MM.1S (cell line): ENCODE measurements at regions not wholly inside any gene's neighbourhood (a gene's known extent, or its start where the extent isn't known, plus 50 kb on each side); places are given as distances from the start of the nearest gene placed in this dataset.

Experiments used
- EZH2 ChIP-seq: fragments of 300-600 bp; sonication (generic); optimal IDR thresholded peaks from 2 replicates; pipeline ENCODE3; 2017; ENCODE audit warnings: low read depth, mild to moderate bottlenecking, antibody characterized with exemption, low read length, mixed read lengths
- EZH2phosphoT487 ChIP-seq: fragments of 300-600 bp; sonication (generic); IDR thresholded peaks from 2 replicates; pipeline ENCODE4 v1.6.1; 2018; ENCODE audit warnings: antibody characterized with exemption, low read length
- TF ChIP-seq, protein P1 (sequence below): fragments of 300-600 bp; sonication (generic); IDR thresholded peaks from 2 replicates; pipeline ENCODE4 v1.5.1; 2016; ENCODE audit warnings: antibody characterized with exemption, low read length, mixed read lengths

GRCh38 chr19:29139227-29139626, 73.7 kb downstream of the UQCRFS1 start:
- TF ChIP-seq, protein P1, sequence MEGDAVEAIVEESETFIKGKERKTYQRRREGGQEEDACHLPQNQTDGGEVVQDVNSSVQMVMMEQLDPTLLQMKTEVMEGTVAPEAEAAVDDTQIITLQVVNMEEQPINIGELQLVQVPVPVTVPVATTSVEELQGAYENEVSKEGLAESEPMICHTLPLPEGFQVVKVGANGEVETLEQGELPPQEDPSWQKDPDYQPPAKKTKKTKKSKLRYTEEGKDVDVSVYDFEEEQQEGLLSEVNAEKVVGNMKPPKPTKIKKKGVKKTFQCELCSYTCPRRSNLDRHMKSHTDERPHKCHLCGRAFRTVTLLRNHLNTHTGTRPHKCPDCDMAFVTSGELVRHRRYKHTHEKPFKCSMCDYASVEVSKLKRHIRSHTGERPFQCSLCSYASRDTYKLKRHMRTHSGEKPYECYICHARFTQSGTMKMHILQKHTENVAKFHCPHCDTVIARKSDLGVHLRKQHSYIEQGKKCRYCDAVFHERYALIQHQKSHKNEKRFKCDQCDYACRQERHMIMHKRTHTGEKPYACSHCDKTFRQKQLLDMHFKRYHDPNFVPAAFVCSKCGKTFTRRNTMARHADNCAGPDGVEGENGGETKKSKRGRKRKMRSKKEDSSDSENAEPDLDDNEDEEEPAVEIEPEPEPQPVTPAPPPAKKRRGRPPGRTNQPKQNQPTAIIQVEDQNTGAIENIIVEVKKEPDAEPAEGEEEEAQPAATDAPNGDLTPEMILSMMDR: no peak
- TF ChIP-seq EZH2phosphoT487 (no peak), EZH2 (no peak)
